H1 (cell line): ENCODE measurements at regions not wholly inside any gene's neighbourhood (a gene's known extent, or its start where the extent isn't known, plus 50 kb on each side); places are given as distances from the start of the nearest gene placed in this dataset.

Source experiments
- CTCF ChIA-PET: fragments of 300-600 bp; sonication (Branson Sonifier 250); formaldehyde crosslinking; loops from one replicate; lab custom pipeline; 2021; ENCODE audit not compliant: partially characterized antibody; lab: Charles Lee
- POLR2A ChIA-PET: fragments of 300-600 bp; sonication (Branson Sonifier 250); formaldehyde crosslinking; loops from one replicate; lab custom pipeline; 2021; ENCODE audit warnings: inconsistent platforms; ENCODE audit not compliant: partially characterized antibody; lab: Charles Lee
- DNase-seq, 2 experiments: peaks; one replicate each; pipeline versions ENCODE4 v3.0.0 to v3.0.0-alpha.2; 2010 to 2022; ENCODE audit warnings: low spot score in 2 of 2, low read depth in 1 of 2, mixed read lengths in 1 of 2
- FAIRE-seq: peaks from 2 replicates; lab custom pipeline; 2011; peaks lifted over from hg19 to GRCh38; lab: Jason Lieb, UNC
- H2AFZ ChIP-seq: 2 replicates; pipeline ENCODE4 v1.8.1; 2012; ENCODE audit warnings: low read length, inconsistent platforms
- H2AK5ac ChIP-seq: 2 replicates; pipeline ENCODE4 v1.6.1; 2013; ENCODE audit warnings: low read depth, low read length
- H2BK120ac ChIP-seq: replicated peaks from 2 replicates; pipeline ENCODE3; 2013; ENCODE audit warnings: low read depth, low read length, inconsistent platforms
- H2BK12ac ChIP-seq: 2 replicates; pipeline ENCODE4 v1.6.1; 2013; ENCODE audit warnings: low read depth, low read length
- H2BK15ac ChIP-seq: 2 replicates; pipeline ENCODE4 v1.6.1; 2013; ENCODE audit warnings: low read length
- H2BK20ac ChIP-seq: 2 replicates; pipeline ENCODE4 v1.6.1; 2013; ENCODE audit warnings: low read length
- H2BK5ac ChIP-seq: 2 replicates; pipeline ENCODE4 v1.6.1; 2013; ENCODE audit warnings: low read depth, low read length
- H3K14ac ChIP-seq: 2 replicates; pipeline ENCODE4 v1.6.1; 2013; ENCODE audit warnings: inconsistent platforms; ENCODE audit not compliant: insufficient read length
- H3K18ac ChIP-seq: 2 replicates; pipeline ENCODE4 v1.6.1; 2013; ENCODE audit warnings: low read length; ENCODE audit errors: extremely low read depth
- H3K23ac ChIP-seq: 2 replicates; pipeline ENCODE4 v1.6.1; 2013; ENCODE audit warnings: inconsistent platforms; ENCODE audit not compliant: insufficient read length
- H3K23me2 ChIP-seq: 2 replicates; pipeline ENCODE4 v1.6.1; 2013; ENCODE audit warnings: low read depth, low read length
- H3K27ac ChIP-seq: 2 replicates; pipeline ENCODE4 v1.6.1; 2011; ENCODE audit warnings: low read depth, low read length, inconsistent platforms
- H3K27me3 ChIP-seq, 4 experiments: replicated peaks in 1 of 4; 1 replicate in 1 of 4; 2 replicates in 3 of 4; pipeline versions ENCODE4 v1.6.1 to v1.8.1; 2011 to 2013; ENCODE audit warnings: low read length in 3 of 4, mild to moderate bottlenecking in 3 of 4, inconsistent platforms in 2 of 4, mixed read lengths in 2 of 4, moderate library complexity in 1 of 4; ENCODE audit not compliant: control insufficient read depth in 3 of 4, insufficient read depth in 3 of 4; ENCODE audit errors: extremely low read depth in 1 of 4
- H3K36me3 ChIP-seq, 4 experiments: 2 replicates each; pipeline versions ENCODE4 v1.6.1 to v1.8.1; 2011 to 2013; ENCODE audit warnings: mild to moderate bottlenecking in 4 of 4, low read length in 3 of 4, moderate library complexity in 2 of 4, control low read depth in 1 of 4, inconsistent platforms in 1 of 4; ENCODE audit not compliant: insufficient read depth in 4 of 4, control insufficient read depth in 2 of 4
- H3K4ac ChIP-seq: replicated peaks from 2 replicates; pipeline ENCODE3; 2013; ENCODE audit warnings: low read length, low read depth, mixed read lengths, inconsistent platforms; ENCODE audit not compliant: insufficient read length
- H3K4me1 ChIP-seq, 4 experiments: replicated peaks in 1 of 4; 1 replicate in 1 of 4; 2 replicates in 3 of 4; pipeline versions ENCODE4 v1.6.1 to v1.8.1; 2011 to 2013; ENCODE audit warnings: low read length in 3 of 4, inconsistent platforms in 2 of 4, mixed read lengths in 1 of 4; ENCODE audit not compliant: insufficient read depth in 4 of 4, control insufficient read depth in 3 of 4
- H3K4me2 ChIP-seq, 2 experiments: 2 replicates each; pipeline versions ENCODE4 v1.6.1 to v1.8.1; 2011 to 2013; ENCODE audit warnings: low read depth in 2 of 2, low read length in 2 of 2, control low read depth in 1 of 2, inconsistent platforms in 1 of 2, mild to moderate bottlenecking in 1 of 2; ENCODE audit not compliant: insufficient read depth in 1 of 2
- H3K4me3 ChIP-seq, 4 experiments: fragments of 200-600, 300-600 bp in 1 of 4; sonication (generic), shearing (Covaris generic), sonication (Bioruptor Twin) in 1 of 4; 2 replicates each; pipeline versions ENCODE4 v1.5.1 to v1.8.1; 2011 to 2016; ENCODE audit warnings: low read length in 4 of 4, low read depth in 3 of 4, control low read depth in 2 of 4, inconsistent platforms in 2 of 4, mild to moderate bottlenecking in 2 of 4, mixed read lengths in 1 of 4, moderate library complexity in 1 of 4; ENCODE audit not compliant: insufficient read depth in 2 of 4; ENCODE audit errors: extremely low read depth in 1 of 4
- H3K56ac ChIP-seq: replicated peaks from 2 replicates; pipeline ENCODE3; 2013; ENCODE audit warnings: low read depth, mild to moderate bottlenecking, mixed read lengths, low read length, inconsistent platforms; ENCODE audit not compliant: insufficient read length
- H3K79me1 ChIP-seq: 2 replicates; pipeline ENCODE4 v1.6.1; 2013; ENCODE audit warnings: low read depth, low read length, control low read depth
- H3K79me2 ChIP-seq, 2 experiments: 2 replicates each; pipeline versions ENCODE4 v1.6.1 to v1.8.1; 2012 to 2013; ENCODE audit warnings: low read length in 2 of 2, mild to moderate bottlenecking in 2 of 2, inconsistent platforms in 1 of 2; ENCODE audit not compliant: insufficient read depth in 2 of 2, control insufficient read depth in 1 of 2
- H3K9ac ChIP-seq, 4 experiments: replicated peaks in 1 of 4; 1 replicate in 1 of 4; 2 replicates in 3 of 4; pipeline versions ENCODE4 v1.6.1 to v1.8.1; 2011 to 2013; ENCODE audit warnings: low read depth in 3 of 4, low read length in 3 of 4, control low read depth in 2 of 4, mild to moderate bottlenecking in 2 of 4, moderate library complexity in 2 of 4, inconsistent platforms in 1 of 4; ENCODE audit errors: extremely low read depth in 1 of 4
- H3K9me3 ChIP-seq, 2 experiments: 2 replicates each; pipeline versions ENCODE4 v1.6.1 to v1.8.1; 2012 to 2013; ENCODE audit warnings: mild to moderate bottlenecking in 2 of 2, moderate library complexity in 2 of 2, control low read depth in 1 of 2, inconsistent platforms in 1 of 2, low read depth in 1 of 2, low read length in 1 of 2, mixed read lengths in 1 of 2; ENCODE audit not compliant: insufficient read depth in 2 of 2
- H4K20me1 ChIP-seq, 2 experiments: replicated peaks in 1 of 2; 2 replicates each; pipeline versions ENCODE3 to v1.8.1; 2011 to 2013; ENCODE audit warnings: inconsistent platforms in 2 of 2, low read length in 2 of 2, mild to moderate bottlenecking in 1 of 2; ENCODE audit not compliant: insufficient read depth in 2 of 2, control insufficient read depth in 1 of 2
- H4K5ac ChIP-seq: 2 replicates; pipeline ENCODE4 v1.6.1; 2013; ENCODE audit warnings: low read length, low read depth, mixed read lengths, inconsistent platforms; ENCODE audit not compliant: insufficient read length
- H4K8ac ChIP-seq: 2 replicates; pipeline ENCODE4 v1.8.0; 2013; ENCODE audit warnings: mild to moderate bottlenecking, moderate library complexity, low read length, inconsistent platforms; ENCODE audit not compliant: insufficient read depth; ENCODE audit errors: extremely low read depth
- H4K91ac ChIP-seq: replicated peaks from 2 replicates; pipeline ENCODE3; 2013; ENCODE audit warnings: low read length, mixed read lengths, inconsistent platforms; ENCODE audit not compliant: insufficient read length
- ASH2L ChIP-seq: fragments of 200-600, 300-600 bp; sonication (generic); IDR thresholded peaks from one replicate; pipeline ENCODE4 v1.7.1; 2017; ENCODE audit warnings: low read length
- CEBPB ChIP-seq: IDR thresholded peaks from 2 replicates; pipeline ENCODE4 v1.6.1; 2012; ENCODE audit warnings: low read depth, low read length
- EGR1 ChIP-seq: IDR thresholded peaks from 2 replicates; pipeline ENCODE4 v1.6.1; 2011; ENCODE audit warnings: low read depth, low read length, borderline replicate concordance
- HDAC2 ChIP-seq, 2 experiments: fragments of 300-600 bp in 1 of 2; sonication (generic) in 1 of 2; IDR thresholded peaks; 2 replicates each; pipeline ENCODE4 v1.6.1; 2011 to 2012; ENCODE audit warnings: low read depth in 2 of 2, low read length in 2 of 2, mild to moderate bottlenecking in 2 of 2, moderate library complexity in 2 of 2, borderline replicate concordance in 1 of 2, inconsistent platforms in 1 of 2
- MAFK ChIP-seq: IDR thresholded peaks from 2 replicates; pipeline ENCODE4 v1.6.1; 2012; ENCODE audit warnings: low read depth, mild to moderate bottlenecking, improper control_type of control experiment, low read length
- PHF8 ChIP-seq: fragments of 200-600 bp; sonication (generic); conservative IDR thresholded peaks from 2 replicates; pipeline ENCODE4 v1.7.1; 2012; ENCODE audit warnings: low read depth, mild to moderate bottlenecking, inconsistent platforms, low read length, moderate library complexity
- RNF2 ChIP-seq: fragments of 200-900, 300-1000 bp; sonication (generic); IDR thresholded peaks from 2 replicates; pipeline ENCODE4 v1.7.1; 2016; ENCODE audit warnings: borderline replicate concordance, low read depth, mild to moderate bottlenecking, antibody characterized with exemption, low read length; ENCODE audit not compliant: poor library complexity, severe bottlenecking; ENCODE audit errors: missing control alignments
- SAP30 ChIP-seq: fragments of 300-600 bp; sonication (generic); IDR thresholded peaks from 2 replicates; pipeline ENCODE4 v1.7.1; 2012; ENCODE audit warnings: low read length, moderate library complexity, mild to moderate bottlenecking, inconsistent platforms; ENCODE audit not compliant: insufficient read depth, insufficient replicate concordance
- SP1 ChIP-seq: IDR thresholded peaks from 2 replicates; pipeline ENCODE4 v1.6.1; 2011; ENCODE audit warnings: low read depth, low read length
- SP2 ChIP-seq: IDR thresholded peaks from 2 replicates; pipeline ENCODE4 v1.6.1; 2012; ENCODE audit warnings: mild to moderate bottlenecking, low read length, inconsistent platforms
- TAF7 ChIP-seq: optimal IDR thresholded peaks from 2 replicates; pipeline ENCODE3; 2011; ENCODE audit warnings: low read depth, mild to moderate bottlenecking, inconsistent platforms, low read length, moderate library complexity, borderline replicate concordance
- WGBS, 2 experiments: shearing (Covaris generic) in 1 of 2; methylation state at CpG; one replicate each; pipeline versions ENCODE4 v1.1.6 to v1.1.7; 2013 to 2015; ENCODE audit warnings: low lambda C conversion rate in 2 of 2, mixed read lengths in 2 of 2, inconsistent platforms in 1 of 2, low coverage in 1 of 2, missing lambda C conversion rate in 1 of 2; ENCODE audit not compliant: insufficient replicate concordance in 2 of 2, insufficient coverage in 1 of 2, insufficient read length in 1 of 2; ENCODE audit errors: extremely low coverage in 1 of 2, missing lambda C conversion rate in 1 of 2; 5-methylcytosine and 5-hydroxymethylcytosine counted together
- TF ChIP-seq, protein P1 (sequence below): IDR thresholded peaks from 2 replicates; pipeline ENCODE4 v1.6.1; 2012; ENCODE audit warnings: inconsistent platforms

DNA sequence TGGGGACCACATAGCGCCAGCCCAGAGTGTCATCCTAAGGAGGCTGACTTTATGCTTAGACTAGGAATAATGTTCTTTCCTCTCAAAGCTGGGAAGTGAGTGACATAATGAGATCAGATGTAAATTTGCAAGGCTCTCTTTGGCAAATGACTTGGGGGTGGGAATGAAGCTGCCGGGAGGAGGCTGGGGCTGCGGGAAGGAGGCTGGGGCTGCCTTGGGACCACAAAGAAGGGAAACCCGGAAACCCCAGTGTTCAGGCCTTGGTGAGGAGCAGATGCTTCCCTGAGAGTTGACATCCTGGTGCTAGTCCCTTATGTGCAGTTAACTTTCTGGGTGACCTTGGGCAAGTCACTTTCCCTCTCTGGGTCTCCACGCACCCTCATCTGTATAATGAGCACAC lies 182.0 kb downstream of the CHST1 start:
- H4K8ac ChIP-seq, result no peak overlapping the region
- no peak overlapping the region for H3K9ac ChIP-seq
- H3K56ac ChIP-seq, result no peak overlapping the region
- H2AK5ac ChIP-seq, result no peak overlapping the region; the same call in 1 of the 2 replicates
- no peak for DNase-seq
- H3K4ac ChIP-seq, result no peak overlapping the region
- H3K36me3 ChIP-seq, result no peaks in the 10 kb centered on the region
- 74% methylated on average over 5 of the region's 5 CpGs; no CpG with 5 or more reads in 1 of the 2 experiments for WGBS, 2 experiments
- no peak overlapping the region for H3K14ac ChIP-seq
- POLR2A ChIA-PET, result no interaction called here
- no peaks in the 10 kb centered on the region for H4K20me1 ChIP-seq
- H3K18ac ChIP-seq, result no peak overlapping the region
- FAIRE-seq, result no peak
- no peak overlapping the region for H3K4me3 ChIP-seq
- no peak overlapping the region for H2AFZ ChIP-seq
- no peaks in the 10 kb centered on the region; a peak in 1 of 7 replicates for H3K27me3 ChIP-seq
- no peak overlapping the region for H4K5ac ChIP-seq
- no peaks in the 10 kb centered on the region for H3K9me3 ChIP-seq
- H4K91ac ChIP-seq, result no peak overlapping the region
- no peak overlapping the region for H3K4me2 ChIP-seq
- peaks cover 0 to 5% (median 0%) of the 10 kb centered on the region in 4 experiments; a peak in 2 of 7 replicates for H3K4me1 ChIP-seq
- no peaks in the 10 kb centered on the region for H3K79me1 ChIP-seq
- H3K23ac ChIP-seq, result no peak overlapping the region
- no peak overlapping the region for H2BK12ac ChIP-seq
- H3K79me2 ChIP-seq, result no peaks in the 10 kb centered on the region
- H3K23me2 ChIP-seq, result no peaks in the 10 kb centered on the region
- no peak overlapping the region for H2BK5ac ChIP-seq
- CTCF ChIA-PET, result interaction anchor here (0.6 to 2.7 kb wide), 5 partner anchors 11 to 257 kb away, joined by 3 to 6 read pairs (median 4); no protein-coding TSS in a partner anchor
- H2BK15ac ChIP-seq, result no peak overlapping the region
- H3K27ac ChIP-seq, result no peak overlapping the region
- H2BK120ac ChIP-seq, result no peak overlapping the region
- no peak overlapping the region for H2BK20ac ChIP-seq
- no peak for TF ChIP-seq CEBPB
- no peak for TF ChIP-seq PHF8
- TF ChIP-seq HDAC2 (IDR thresholded peaks at IDR 0.05; ENCODE audit: borderline replicate concordance in 1 of 2, low read depth in 2 of 2, low read length in 2 of 2), result no peak
- no peak for TF ChIP-seq SP2
- TF ChIP-seq SAP30, result no peak
- no peak for TF ChIP-seq TAF7
- TF ChIP-seq MAFK, result no peak
- TF ChIP-seq, protein P1, sequence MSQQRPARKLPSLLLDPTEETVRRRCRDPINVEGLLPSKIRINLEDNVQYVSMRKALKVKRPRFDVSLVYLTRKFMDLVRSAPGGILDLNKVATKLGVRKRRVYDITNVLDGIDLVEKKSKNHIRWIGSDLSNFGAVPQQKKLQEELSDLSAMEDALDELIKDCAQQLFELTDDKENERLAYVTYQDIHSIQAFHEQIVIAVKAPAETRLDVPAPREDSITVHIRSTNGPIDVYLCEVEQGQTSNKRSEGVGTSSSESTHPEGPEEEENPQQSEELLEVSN, result no peak
- TF ChIP-seq ASH2L, result no peak
- TF ChIP-seq RNF2, result no peak
- no peak for TF ChIP-seq EGR1
- no peak for TF ChIP-seq SP1
